OCI-LY7 (cell line): ENCODE measurements at regions not wholly inside any gene's neighbourhood (a gene's known extent, or its start where the extent isn't known, plus 50 kb on each side); places are given as distances from the start of the nearest gene placed in this dataset.

ENCODE experiments used
- BruUV-seq: library from RNA; stranded (reverse); fragments of 400-500 nt; replicated peaks from 2 replicates; lab custom pipeline; 2021; lab: Mats Ljungman, UMichigan
- CTCF ChIA-PET: fragments of 300-600 bp; sonication (Branson Sonifier 250); formaldehyde crosslinking; loops from one replicate; lab custom pipeline; 2022; ENCODE audit warnings: antibody characterized with exemption; ENCODE audit not compliant: unreplicated experiment; lab: Charles Lee
- POLR2A ChIA-PET: fragments of 300-600 bp; sonication (Branson Sonifier 250); formaldehyde crosslinking; loops from one replicate; lab custom pipeline; 2022; ENCODE audit warnings: antibody characterized with exemption; lab: Charles Lee
- DNase-seq: peaks from one replicate; pipeline ENCODE4 v3.0.0-alpha.2; 2015; ENCODE audit warnings: low spot score
- H2AFZ ChIP-seq: fragments of 200-600 bp; sonication (generic), shearing (Covaris generic); 2 replicates; pipeline ENCODE4 v1.6.1; 2014; ENCODE audit warnings: mild to moderate bottlenecking, antibody characterized with exemption, low read length, moderate library complexity
- H3K27ac ChIP-seq: fragments of 200-600 bp; sonication (generic); 2 replicates; pipeline ENCODE4 v1.5.1; 2014; ENCODE audit warnings: mixed run types, low read depth, mild to moderate bottlenecking, moderate library complexity, low read length, inconsistent platforms; ENCODE audit not compliant: poor library complexity, severe bottlenecking
- H3K36me3 ChIP-seq: fragments of 200-600 bp; sonication (generic); 2 replicates; pipeline ENCODE4 v1.6.1; 2014; ENCODE audit warnings: mild to moderate bottlenecking, antibody characterized with exemption, low read length, moderate library complexity, mixed read lengths; ENCODE audit not compliant: insufficient read depth
- H3K4me1 ChIP-seq: fragments of 200-600 bp; sonication (generic); 2 replicates; pipeline ENCODE4 v1.5.1; 2014; ENCODE audit warnings: mild to moderate bottlenecking, low read length; ENCODE audit not compliant: insufficient read depth, poor library complexity, severe bottlenecking
- H3K4me2 ChIP-seq: fragments of 200-600 bp; sonication (generic); 2 replicates; pipeline ENCODE4 v1.6.1; 2014; ENCODE audit warnings: mild to moderate bottlenecking, low read length
- H3K4me3 ChIP-seq: fragments of 200-600 bp; sonication (generic); 2 replicates; pipeline ENCODE4 v1.5.1; 2014; ENCODE audit warnings: mild to moderate bottlenecking, low read depth, low read length; ENCODE audit not compliant: poor library complexity, severe bottlenecking
- H3K79me2 ChIP-seq: fragments of 200-600 bp; sonication (generic); 2 replicates; pipeline ENCODE4 v1.6.1; 2016; ENCODE audit warnings: low read depth, mild to moderate bottlenecking, low read length, moderate library complexity, mixed read lengths; ENCODE audit not compliant: insufficient read depth
- H3K9me2 ChIP-seq: fragments of 200-600 bp; sonication (generic); 2 replicates; pipeline ENCODE4 v1.6.1; 2016; ENCODE audit warnings: mild to moderate bottlenecking, low read length, mixed read lengths; ENCODE audit not compliant: insufficient read depth
- H3K9me3 ChIP-seq: fragments of 200-600 bp; sonication (generic); 2 replicates; pipeline ENCODE4 v1.6.1; 2014; ENCODE audit warnings: mild to moderate bottlenecking, mixed run types, low read length, mixed read lengths
- H4K20me1 ChIP-seq: fragments of 200-600 bp; sonication (generic); 2 replicates; pipeline ENCODE4 v1.6.1; 2014; ENCODE audit warnings: mild to moderate bottlenecking, antibody characterized with exemption, low read length, moderate library complexity, mixed read lengths; ENCODE audit not compliant: insufficient read depth
- CTCF ChIP-seq: fragments of 200-600 bp; sonication (generic); conservative IDR thresholded peaks from 2 replicates; pipeline ENCODE4 v1.5.1; 2014; ENCODE audit warnings: mild to moderate bottlenecking, antibody characterized with exemption, low read length, moderate library complexity, mixed read lengths
- EZH2phosphoT487 ChIP-seq: fragments of 200-600 bp; sonication (generic); IDR thresholded peaks from 2 replicates; pipeline ENCODE4 v1.6.1; 2018; ENCODE audit warnings: low read depth, borderline replicate concordance, mild to moderate bottlenecking, mixed run types, antibody characterized with exemption, low read length, moderate library complexity, mixed read lengths
- intact Hi-C: fragments of 100-400 bp; cut with micrococcal nuclease; formaldehyde crosslinking; loops from one replicate; pipeline ENCODE4 v1.10.0; 2022; ENCODE audit not compliant: unreplicated experiment

- ChIA-PET CTCF (no interaction called here), POLR2A (no interaction called here)
- no peaks in the 10 kb centered on the region for H3K4me1 ChIP-seq
- H3K79me2 ChIP-seq: no peaks in the 10 kb centered on the region
- DNase-seq: no peak
- intact Hi-C loops: no loop called here
- no peak overlapping the region for H3K27ac ChIP-seq
- no peaks in the 10 kb centered on the region for H3K9me2 ChIP-seq
- TF ChIP-seq CTCF (no peak), EZH2phosphoT487 (no peak)
- H3K9me3 ChIP-seq: no peaks in the 10 kb centered on the region
- H3K36me3 ChIP-seq: no peaks in the 10 kb centered on the region
- no peak overlapping the region for H3K4me3 ChIP-seq
- H4K20me1 ChIP-seq: no peaks in the 10 kb centered on the region
- no peak overlapping the region for H3K4me2 ChIP-seq
- no TSS peak for BruUV-seq
- H2AFZ ChIP-seq: no peak overlapping the region
These were observed 301.6 kb upstream of the C11orf87 start for GRCh38 chr11:109120341-109120740.

- CTCF ChIA-PET: no interaction called here
- intact Hi-C loops: no loop called here
- no peak for TF ChIP-seq EZH2phosphoT487
- no peak for TF ChIP-seq CTCF
- no TSS peak for BruUV-seq
- H4K20me1 ChIP-seq: no peaks in the 10 kb centered on the region
- no peaks in the 10 kb centered on the region for H3K9me3 ChIP-seq
- no peaks in the 10 kb centered on the region for H3K36me3 ChIP-seq
- no peak overlapping the region for H2AFZ ChIP-seq
- no peak overlapping the region for H3K4me3 ChIP-seq
- POLR2A ChIA-PET: interaction anchor here (0.7 to 0.8 kb wide), 2 partner anchors 9 to 16 kb away, joined by 3 read pairs; no protein-coding TSS in a partner anchor
- no peaks in the 10 kb centered on the region for H3K79me2 ChIP-seq
- H3K9me2 ChIP-seq: no peaks in the 10 kb centered on the region
- no peak for DNase-seq
- no peak overlapping the region for H3K27ac ChIP-seq
- no peaks in the 10 kb centered on the region for H3K4me1 ChIP-seq
- H3K4me2 ChIP-seq: no peak overlapping the region
These were observed 300.6 kb upstream of the C11orf87 start for GRCh38 chr11:109121173-109121932.
